H1 (cell line): ENCODE measurements at regions not wholly inside any gene's neighbourhood (a gene's known extent, or its start where the extent isn't known, plus 50 kb on each side); places are given as distances from the start of the nearest gene placed in this dataset.

Experiments
- CTCF ChIA-PET: fragments of 300-600 bp; sonication (Branson Sonifier 250); formaldehyde crosslinking; loops from one replicate; lab custom pipeline; 2021; ENCODE audit not compliant: partially characterized antibody; lab: Charles Lee
- POLR2A ChIA-PET: fragments of 300-600 bp; sonication (Branson Sonifier 250); formaldehyde crosslinking; loops from one replicate; lab custom pipeline; 2021; ENCODE audit warnings: inconsistent platforms; ENCODE audit not compliant: partially characterized antibody; lab: Charles Lee
- DNase-seq, 2 experiments: peaks; one replicate each; pipeline versions ENCODE4 v3.0.0 to v3.0.0-alpha.2; 2010 to 2022; ENCODE audit warnings: low spot score in 2 of 2, low read depth in 1 of 2, mixed read lengths in 1 of 2
- FAIRE-seq: peaks from 2 replicates; lab custom pipeline; 2011; peaks lifted over from hg19 to GRCh38; lab: Jason Lieb, UNC
- H2AFZ ChIP-seq: 2 replicates; pipeline ENCODE4 v1.8.1; 2012; ENCODE audit warnings: low read length, inconsistent platforms
- H2AK5ac ChIP-seq: 2 replicates; pipeline ENCODE4 v1.6.1; 2013; ENCODE audit warnings: low read depth, low read length
- H2BK120ac ChIP-seq: replicated peaks from 2 replicates; pipeline ENCODE3; 2013; ENCODE audit warnings: low read depth, low read length, inconsistent platforms
- H2BK12ac ChIP-seq: 2 replicates; pipeline ENCODE4 v1.6.1; 2013; ENCODE audit warnings: low read depth, low read length
- H2BK15ac ChIP-seq: 2 replicates; pipeline ENCODE4 v1.6.1; 2013; ENCODE audit warnings: low read length
- H2BK20ac ChIP-seq: 2 replicates; pipeline ENCODE4 v1.6.1; 2013; ENCODE audit warnings: low read length
- H2BK5ac ChIP-seq: 2 replicates; pipeline ENCODE4 v1.6.1; 2013; ENCODE audit warnings: low read depth, low read length
- H3K14ac ChIP-seq: 2 replicates; pipeline ENCODE4 v1.6.1; 2013; ENCODE audit warnings: inconsistent platforms; ENCODE audit not compliant: insufficient read length
- H3K18ac ChIP-seq: 2 replicates; pipeline ENCODE4 v1.6.1; 2013; ENCODE audit warnings: low read length; ENCODE audit errors: extremely low read depth
- H3K23ac ChIP-seq: 2 replicates; pipeline ENCODE4 v1.6.1; 2013; ENCODE audit warnings: inconsistent platforms; ENCODE audit not compliant: insufficient read length
- H3K23me2 ChIP-seq: 2 replicates; pipeline ENCODE4 v1.6.1; 2013; ENCODE audit warnings: low read depth, low read length
- H3K27ac ChIP-seq: 2 replicates; pipeline ENCODE4 v1.6.1; 2011; ENCODE audit warnings: low read depth, low read length, inconsistent platforms
- H3K27me3 ChIP-seq, 4 experiments: replicated peaks in 1 of 4; 1 replicate in 1 of 4; 2 replicates in 3 of 4; pipeline versions ENCODE4 v1.6.1 to v1.8.1; 2011 to 2013; ENCODE audit warnings: low read length in 3 of 4, mild to moderate bottlenecking in 3 of 4, inconsistent platforms in 2 of 4, mixed read lengths in 2 of 4, moderate library complexity in 1 of 4; ENCODE audit not compliant: control insufficient read depth in 3 of 4, insufficient read depth in 3 of 4; ENCODE audit errors: extremely low read depth in 1 of 4
- H3K36me3 ChIP-seq, 4 experiments: 2 replicates each; pipeline versions ENCODE4 v1.6.1 to v1.8.1; 2011 to 2013; ENCODE audit warnings: mild to moderate bottlenecking in 4 of 4, low read length in 3 of 4, moderate library complexity in 2 of 4, control low read depth in 1 of 4, inconsistent platforms in 1 of 4; ENCODE audit not compliant: insufficient read depth in 4 of 4, control insufficient read depth in 2 of 4
- H3K4ac ChIP-seq: replicated peaks from 2 replicates; pipeline ENCODE3; 2013; ENCODE audit warnings: low read length, low read depth, mixed read lengths, inconsistent platforms; ENCODE audit not compliant: insufficient read length
- H3K4me1 ChIP-seq, 4 experiments: replicated peaks in 1 of 4; 1 replicate in 1 of 4; 2 replicates in 3 of 4; pipeline versions ENCODE4 v1.6.1 to v1.8.1; 2011 to 2013; ENCODE audit warnings: low read length in 3 of 4, inconsistent platforms in 2 of 4, mixed read lengths in 1 of 4; ENCODE audit not compliant: insufficient read depth in 4 of 4, control insufficient read depth in 3 of 4
- H3K4me2 ChIP-seq, 2 experiments: 2 replicates each; pipeline versions ENCODE4 v1.6.1 to v1.8.1; 2011 to 2013; ENCODE audit warnings: low read depth in 2 of 2, low read length in 2 of 2, control low read depth in 1 of 2, inconsistent platforms in 1 of 2, mild to moderate bottlenecking in 1 of 2; ENCODE audit not compliant: insufficient read depth in 1 of 2
- H3K4me3 ChIP-seq, 4 experiments: fragments of 200-600, 300-600 bp in 1 of 4; sonication (generic), shearing (Covaris generic), sonication (Bioruptor Twin) in 1 of 4; 2 replicates each; pipeline versions ENCODE4 v1.5.1 to v1.8.1; 2011 to 2016; ENCODE audit warnings: low read length in 4 of 4, low read depth in 3 of 4, control low read depth in 2 of 4, inconsistent platforms in 2 of 4, mild to moderate bottlenecking in 2 of 4, mixed read lengths in 1 of 4, moderate library complexity in 1 of 4; ENCODE audit not compliant: insufficient read depth in 2 of 4; ENCODE audit errors: extremely low read depth in 1 of 4
- H3K56ac ChIP-seq: replicated peaks from 2 replicates; pipeline ENCODE3; 2013; ENCODE audit warnings: low read depth, mild to moderate bottlenecking, mixed read lengths, low read length, inconsistent platforms; ENCODE audit not compliant: insufficient read length
- H3K79me1 ChIP-seq: 2 replicates; pipeline ENCODE4 v1.6.1; 2013; ENCODE audit warnings: low read depth, low read length, control low read depth
- H3K79me2 ChIP-seq, 2 experiments: 2 replicates each; pipeline versions ENCODE4 v1.6.1 to v1.8.1; 2012 to 2013; ENCODE audit warnings: low read length in 2 of 2, mild to moderate bottlenecking in 2 of 2, inconsistent platforms in 1 of 2; ENCODE audit not compliant: insufficient read depth in 2 of 2, control insufficient read depth in 1 of 2
- H3K9ac ChIP-seq, 4 experiments: replicated peaks in 1 of 4; 1 replicate in 1 of 4; 2 replicates in 3 of 4; pipeline versions ENCODE4 v1.6.1 to v1.8.1; 2011 to 2013; ENCODE audit warnings: low read depth in 3 of 4, low read length in 3 of 4, control low read depth in 2 of 4, mild to moderate bottlenecking in 2 of 4, moderate library complexity in 2 of 4, inconsistent platforms in 1 of 4; ENCODE audit errors: extremely low read depth in 1 of 4
- H3K9me3 ChIP-seq, 2 experiments: 2 replicates each; pipeline versions ENCODE4 v1.6.1 to v1.8.1; 2012 to 2013; ENCODE audit warnings: mild to moderate bottlenecking in 2 of 2, moderate library complexity in 2 of 2, control low read depth in 1 of 2, inconsistent platforms in 1 of 2, low read depth in 1 of 2, low read length in 1 of 2, mixed read lengths in 1 of 2; ENCODE audit not compliant: insufficient read depth in 2 of 2
- H4K20me1 ChIP-seq, 2 experiments: replicated peaks in 1 of 2; 2 replicates each; pipeline versions ENCODE3 to v1.8.1; 2011 to 2013; ENCODE audit warnings: inconsistent platforms in 2 of 2, low read length in 2 of 2, mild to moderate bottlenecking in 1 of 2; ENCODE audit not compliant: insufficient read depth in 2 of 2, control insufficient read depth in 1 of 2
- H4K5ac ChIP-seq: 2 replicates; pipeline ENCODE4 v1.6.1; 2013; ENCODE audit warnings: low read length, low read depth, mixed read lengths, inconsistent platforms; ENCODE audit not compliant: insufficient read length
- H4K8ac ChIP-seq: 2 replicates; pipeline ENCODE4 v1.8.0; 2013; ENCODE audit warnings: mild to moderate bottlenecking, moderate library complexity, low read length, inconsistent platforms; ENCODE audit not compliant: insufficient read depth; ENCODE audit errors: extremely low read depth
- H4K91ac ChIP-seq: replicated peaks from 2 replicates; pipeline ENCODE3; 2013; ENCODE audit warnings: low read length, mixed read lengths, inconsistent platforms; ENCODE audit not compliant: insufficient read length
- ASH2L ChIP-seq: fragments of 200-600, 300-600 bp; sonication (generic); IDR thresholded peaks from one replicate; pipeline ENCODE4 v1.7.1; 2017; ENCODE audit warnings: low read length
- EGR1 ChIP-seq: IDR thresholded peaks from 2 replicates; pipeline ENCODE4 v1.6.1; 2011; ENCODE audit warnings: low read depth, low read length, borderline replicate concordance
- GTF2F1 ChIP-seq: IDR thresholded peaks from 2 replicates; pipeline ENCODE4 v1.6.1; 2012; ENCODE audit warnings: low read depth, low read length, improper control_type of control experiment, borderline replicate concordance
- JUND ChIP-seq: IDR thresholded peaks from 2 replicates; pipeline ENCODE4 v1.6.1; 2011; ENCODE audit warnings: mild to moderate bottlenecking, improper control_type of control experiment, low read length
- POU5F1 ChIP-seq: IDR thresholded peaks from 2 replicates; pipeline ENCODE4 v1.6.1; 2011; ENCODE audit warnings: low read depth, mild to moderate bottlenecking, low read length, moderate library complexity
- SIN3A ChIP-seq, 2 experiments: IDR thresholded peaks in 1 of 2; conservative IDR thresholded peaks in 1 of 2; 2 replicates each; pipeline ENCODE4 v1.6.1; 2011 to 2012; ENCODE audit warnings: low read length in 2 of 2, improper control_type of control experiment in 1 of 2, low read depth in 1 of 2, mild to moderate bottlenecking in 1 of 2
- USF2 ChIP-seq: IDR thresholded peaks from 2 replicates; pipeline ENCODE4 v1.6.1; 2011; ENCODE audit warnings: low read length, improper control_type of control experiment
- YY1 ChIP-seq: IDR thresholded peaks from 2 replicates; pipeline ENCODE4 v1.6.1; 2011; ENCODE audit warnings: low read depth, mild to moderate bottlenecking, low read length
- WGBS, 2 experiments: shearing (Covaris generic) in 1 of 2; methylation state at CpG; one replicate each; pipeline versions ENCODE4 v1.1.6 to v1.1.7; 2013 to 2015; ENCODE audit warnings: low lambda C conversion rate in 2 of 2, mixed read lengths in 2 of 2, inconsistent platforms in 1 of 2, low coverage in 1 of 2, missing lambda C conversion rate in 1 of 2; ENCODE audit not compliant: insufficient replicate concordance in 2 of 2, insufficient coverage in 1 of 2, insufficient read length in 1 of 2; ENCODE audit errors: extremely low coverage in 1 of 2, missing lambda C conversion rate in 1 of 2; 5-methylcytosine and 5-hydroxymethylcytosine counted together

DNA sequence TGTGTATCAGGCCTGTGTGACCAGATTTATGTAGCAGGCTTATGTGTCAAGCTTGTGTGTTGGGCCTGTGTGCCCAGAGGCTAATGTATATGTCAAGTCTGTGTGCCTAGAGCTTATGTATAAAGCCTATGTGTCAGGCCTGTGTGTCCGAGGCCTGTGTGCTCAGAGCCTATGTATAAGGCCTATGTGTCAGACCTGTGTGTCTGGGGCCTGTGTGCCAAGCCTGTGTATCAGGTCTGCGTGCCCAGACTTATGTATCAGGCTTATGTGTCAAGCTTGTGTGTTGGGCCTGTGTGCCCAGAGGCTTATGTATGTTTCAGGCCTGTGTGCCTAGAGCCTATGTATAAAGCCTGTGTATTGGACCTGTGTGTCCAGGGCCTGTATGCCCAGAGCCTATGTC lies 249.3 kb upstream of the AVPR1A start:
- H3K4me2 ChIP-seq = no peak overlapping the region
- no peak overlapping the region for H2AK5ac ChIP-seq
- no peak overlapping the region for H2BK12ac ChIP-seq
- no peak for FAIRE-seq
- ChIA-PET CTCF (interaction anchor here (0.8 to 1.2 kb wide), 3 partner anchors 11 to 296 kb away, joined by 3 read pairs; no protein-coding TSS in a partner anchor), POLR2A (no interaction called here)
- H4K91ac ChIP-seq = no peak overlapping the region
- H2BK20ac ChIP-seq = no peak overlapping the region
- TF ChIP-seq JUND = no peak
- no peak for TF ChIP-seq GTF2F1
- no peak for TF ChIP-seq ASH2L
- no peak for TF ChIP-seq YY1
- no peak for TF ChIP-seq SIN3A (conservative IDR thresholded peaks at IDR 0.05 in 1 of 2, IDR thresholded peaks at IDR 0.05 in 1 of 2; ENCODE audit: low read depth in 1 of 2, low read length in 2 of 2)
- no peak for TF ChIP-seq EGR1
- TF ChIP-seq USF2 = no peak
- no peak for TF ChIP-seq POU5F1
- H3K14ac ChIP-seq = no peak overlapping the region
- H3K18ac ChIP-seq = no peak overlapping the region
- no peak overlapping the region for H4K5ac ChIP-seq
- peaks cover 0 to 8% of the 10 kb centered on the region in 2 experiments; a peak in 1 of 4 replicates for H3K9me3 ChIP-seq
- WGBS, 2 experiments = 94% methylated on average over 2 of the region's 2 CpGs; no CpG with 5 or more reads in 1 of the 2 experiments
- no peak overlapping the region for H3K56ac ChIP-seq
- no peaks in the 10 kb centered on the region for H3K27me3 ChIP-seq
- no peak overlapping the region for H3K9ac ChIP-seq
- H3K4ac ChIP-seq = no peak overlapping the region
- no peak for DNase-seq
- H2AFZ ChIP-seq = no peak overlapping the region
- no peak overlapping the region for H2BK15ac ChIP-seq
- H2BK5ac ChIP-seq = no peak overlapping the region
- H3K23me2 ChIP-seq = no peaks in the 10 kb centered on the region
- H3K23ac ChIP-seq = no peak overlapping the region
- H3K79me2 ChIP-seq = no peaks in the 10 kb centered on the region
- H3K4me3 ChIP-seq = no peak overlapping the region
- H3K4me1 ChIP-seq = no peaks in the 10 kb centered on the region
- no peak overlapping the region for H4K8ac ChIP-seq
- no peak overlapping the region for H3K27ac ChIP-seq
- H4K20me1 ChIP-seq = no peaks in the 10 kb centered on the region
- H2BK120ac ChIP-seq = no peak overlapping the region
- no peaks in the 10 kb centered on the region for H3K36me3 ChIP-seq
- H3K79me1 ChIP-seq = no peaks in the 10 kb centered on the region
